PFSK-1 (cell line): ENCODE measurements at regions not wholly inside any gene's neighbourhood (a gene's known extent, or its start where the extent isn't known, plus 50 kb on each side); places are given as distances from the start of the nearest gene placed in this dataset.

Source experiments
- FOXP2 ChIP-seq: optimal IDR thresholded peaks from 2 replicates; pipeline ENCODE3; 2011; ENCODE audit warnings: borderline replicate concordance, control low read depth, inconsistent platforms; ENCODE audit not compliant: insufficient read depth; ENCODE audit errors: extremely low read length, extremely low read depth
- POLR2AphosphoS5 ChIP-seq: IDR thresholded peaks from 2 replicates; pipeline ENCODE4 v1.6.1; 2012; ENCODE audit warnings: low read depth, mild to moderate bottlenecking, control low read depth, low read length, moderate library complexity
- REST ChIP-seq, 2 experiments: IDR thresholded peaks; 2 replicates each; pipeline versions ENCODE4 v1.6.1 to v1.8.0; 2011 to 2012; ENCODE audit warnings: low read depth in 2 of 2, low read length in 2 of 2, control low read depth in 1 of 2, inconsistent platforms in 1 of 2, mild to moderate bottlenecking in 1 of 2, moderate library complexity in 1 of 2; ENCODE audit not compliant: insufficient read depth in 1 of 2
- SIN3A ChIP-seq: IDR thresholded peaks from 2 replicates; pipeline ENCODE4 v1.6.1; 2012; ENCODE audit warnings: mild to moderate bottlenecking, low read length, moderate library complexity, borderline replicate concordance; ENCODE audit not compliant: insufficient read depth
- TAF1 ChIP-seq: IDR thresholded peaks from 2 replicates; pipeline ENCODE4 v1.6.1; 2012; ENCODE audit warnings: low read length, control low read depth, borderline replicate concordance; ENCODE audit not compliant: insufficient read depth

- TF ChIP-seq REST (IDR thresholded peaks at IDR 0.05; ENCODE audit: insufficient read depth in 1 of 2, low read depth in 2 of 2, low read length in 2 of 2) (no peak), POLR2AphosphoS5 (no peak), SIN3A (no peak), TAF1 (no peak), FOXP2 (no peak)
These were observed 281.3 kb upstream of the ZP4 start for GRCh38 chr1:238171985-238172384.
